ENCODE measurements at regions not wholly inside any gene's neighbourhood (a gene's known extent, or its start where the extent isn't known, plus 50 kb on each side); places are given as distances from the start of the nearest gene placed in this dataset.

- TF ChIP-seq NRF1 (conservative IDR thresholded peaks at IDR 0.05 in 1 of 2, IDR thresholded peaks at IDR 0.05 in 1 of 2) (no peak), BDP1 (IDR thresholded peaks at IDR 0.05; ENCODE audit: insufficient read depth, insufficient read length) (no peak), ZNF174 (CRISPR knock-in tag; IDR thresholded peaks at IDR 0.05) (no peak), MYC (IDR thresholded peaks at IDR 0.05; ENCODE audit: low read depth, low read length) (no peak), MYC (CRISPR knock-in tag; IDR thresholded peaks at IDR 0.05; ENCODE audit: borderline replicate concordance, low read depth) (no peak)
- TF ChIP-seq, protein P1, sequence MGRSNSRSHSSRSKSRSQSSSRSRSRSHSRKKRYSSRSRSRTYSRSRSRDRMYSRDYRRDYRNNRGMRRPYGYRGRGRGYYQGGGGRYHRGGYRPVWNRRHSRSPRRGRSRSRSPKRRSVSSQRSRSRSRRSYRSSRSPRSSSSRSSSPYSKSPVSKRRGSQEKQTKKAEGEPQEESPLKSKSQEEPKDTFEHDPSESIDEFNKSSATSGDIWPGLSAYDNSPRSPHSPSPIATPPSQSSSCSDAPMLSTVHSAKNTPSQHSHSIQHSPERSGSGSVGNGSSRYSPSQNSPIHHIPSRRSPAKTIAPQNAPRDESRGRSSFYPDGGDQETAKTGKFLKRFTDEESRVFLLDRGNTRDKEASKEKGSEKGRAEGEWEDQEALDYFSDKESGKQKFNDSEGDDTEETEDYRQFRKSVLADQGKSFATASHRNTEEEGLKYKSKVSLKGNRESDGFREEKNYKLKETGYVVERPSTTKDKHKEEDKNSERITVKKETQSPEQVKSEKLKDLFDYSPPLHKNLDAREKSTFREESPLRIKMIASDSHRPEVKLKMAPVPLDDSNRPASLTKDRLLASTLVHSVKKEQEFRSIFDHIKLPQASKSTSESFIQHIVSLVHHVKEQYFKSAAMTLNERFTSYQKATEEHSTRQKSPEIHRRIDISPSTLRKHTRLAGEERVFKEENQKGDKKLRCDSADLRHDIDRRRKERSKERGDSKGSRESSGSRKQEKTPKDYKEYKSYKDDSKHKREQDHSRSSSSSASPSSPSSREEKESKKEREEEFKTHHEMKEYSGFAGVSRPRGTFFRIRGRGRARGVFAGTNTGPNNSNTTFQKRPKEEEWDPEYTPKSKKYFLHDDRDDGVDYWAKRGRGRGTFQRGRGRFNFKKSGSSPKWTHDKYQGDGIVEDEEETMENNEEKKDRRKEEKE (IDR thresholded peaks at IDR 0.05; ENCODE audit: borderline replicate concordance in 1 of 2, control insufficient read depth in 1 of 2, low read depth in 2 of 2, low read length in 1 of 2): no peak
Measured at GRCh38 chr14:89480278-89480677, 63.2 kb upstream of the FOXN3 start (continued).

GRCh38 chr14:89479802-89480201 is 62.8 kb upstream of the FOXN3 start:
- H2AFZ ChIP-seq (ENCODE audit: low read depth, low read length): no peak overlapping the region
- WGBS (ENCODE audit: insufficient coverage, low coverage, missing lambda C conversion rate): 12% methylated on average over 4 of the region's 6 CpGs
- in situ Hi-C loops (cut with MboI) (no loop called here), intact Hi-C loops (cut with micrococcal nuclease) (no loop called here)
- H3K4me2 ChIP-seq (ENCODE audit: insufficient read depth, low read length): no peak overlapping the region
- no peak overlapping the region for H3K27ac ChIP-seq (ENCODE audit: extremely low read depth, low read depth, low read length)
- no peaks in the 10 kb centered on the region for H3K9me1 ChIP-seq (ENCODE audit: control insufficient read depth, insufficient read depth, low read length)
- no peak for DNase-seq (ENCODE audit: extremely low read depth in 1 of 4, low spot score in 3 of 4)
- H3K9ac ChIP-seq (ENCODE audit: insufficient read depth in 1 of 2, low read depth in 2 of 2, low read length in 2 of 2): no peak overlapping the region
- FAIRE-seq: no peak
- H3K36me3 ChIP-seq (ENCODE audit: control insufficient read depth, insufficient read depth, low read length): no peaks in the 10 kb centered on the region
- BruUV-seq (replicated peaks): no TSS peak
- H3K9me3 ChIP-seq (replicated peaks; ENCODE audit: control insufficient read depth, insufficient read depth, low read depth, low read length): no peaks in the 10 kb centered on the region
- ChIA-PET POLR2A (interaction anchor here (0.9 kb wide), 1 partner anchor 10 kb away, joined by 3 read pairs; no protein-coding TSS in a partner anchor), CTCF (ENCODE audit: low intra/inter-chr PET ratio) (no interaction called here)
- no peaks in the 10 kb centered on the region for H3K79me2 ChIP-seq (ENCODE audit: control insufficient read depth, insufficient read depth, low read length)
- H3K4me3 ChIP-seq: no peak overlapping the region
- no peaks in the 10 kb centered on the region for H4K20me1 ChIP-seq (replicated peaks; ENCODE audit: control insufficient read depth, insufficient read depth, low read length)
- no peaks in the 10 kb centered on the region for H3K27me3 ChIP-seq (ENCODE audit: control insufficient read depth in 2 of 2, insufficient read depth in 2 of 2, low read length in 2 of 2)
- no peak for ATAC-seq
- TF ChIP-seq ETS2 (tag; IDR thresholded peaks at IDR 0.05; ENCODE audit: borderline replicate concordance, poor library complexity, severe bottlenecking) (no peak), SMC3 (conservative IDR thresholded peaks at IDR 0.05; ENCODE audit: insufficient read depth, low read depth, low read length) (no peak), RAD51 (IDR thresholded peaks at IDR 0.05; ENCODE audit: borderline replicate concordance, low read depth) (no peak), E2F3 (CRISPR knock-in tag; IDR thresholded peaks at IDR 0.05) (no peak), TBP (optimal IDR thresholded peaks at IDR 0.05; ENCODE audit: low read depth, low read length) (no peak), CXXC5 (CRISPR knock-in tag; IDR thresholded peaks at IDR 0.05) (no peak), SIRT6 (IDR thresholded peaks at IDR 0.05; ENCODE audit: low read depth, low read length) (no peak), KLF10 (CRISPR knock-in tag; IDR thresholded peaks at IDR 0.05) (no peak)
- TF ChIP-seq, protein P2, sequence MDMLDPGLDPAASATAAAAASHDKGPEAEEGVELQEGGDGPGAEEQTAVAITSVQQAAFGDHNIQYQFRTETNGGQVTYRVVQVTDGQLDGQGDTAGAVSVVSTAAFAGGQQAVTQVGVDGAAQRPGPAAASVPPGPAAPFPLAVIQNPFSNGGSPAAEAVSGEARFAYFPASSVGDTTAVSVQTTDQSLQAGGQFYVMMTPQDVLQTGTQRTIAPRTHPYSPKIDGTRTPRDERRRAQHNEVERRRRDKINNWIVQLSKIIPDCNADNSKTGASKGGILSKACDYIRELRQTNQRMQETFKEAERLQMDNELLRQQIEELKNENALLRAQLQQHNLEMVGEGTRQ (CRISPR knock-in tag; IDR thresholded peaks at IDR 0.05): no peak
- TF ChIP-seq, protein P3, sequence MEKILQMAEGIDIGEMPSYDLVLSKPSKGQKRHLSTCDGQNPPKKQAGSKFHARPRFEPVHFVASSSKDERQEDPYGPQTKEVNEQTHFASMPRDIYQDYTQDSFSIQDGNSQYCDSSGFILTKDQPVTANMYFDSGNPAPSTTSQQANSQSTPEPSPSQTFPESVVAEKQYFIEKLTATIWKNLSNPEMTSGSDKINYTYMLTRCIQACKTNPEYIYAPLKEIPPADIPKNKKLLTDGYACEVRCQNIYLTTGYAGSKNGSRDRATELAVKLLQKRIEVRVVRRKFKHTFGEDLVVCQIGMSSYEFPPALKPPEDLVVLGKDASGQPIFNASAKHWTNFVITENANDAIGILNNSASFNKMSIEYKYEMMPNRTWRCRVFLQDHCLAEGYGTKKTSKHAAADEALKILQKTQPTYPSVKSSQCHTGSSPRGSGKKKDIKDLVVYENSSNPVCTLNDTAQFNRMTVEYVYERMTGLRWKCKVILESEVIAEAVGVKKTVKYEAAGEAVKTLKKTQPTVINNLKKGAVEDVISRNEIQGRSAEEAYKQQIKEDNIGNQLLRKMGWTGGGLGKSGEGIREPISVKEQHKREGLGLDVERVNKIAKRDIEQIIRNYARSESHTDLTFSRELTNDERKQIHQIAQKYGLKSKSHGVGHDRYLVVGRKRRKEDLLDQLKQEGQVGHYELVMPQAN (IDR thresholded peaks at IDR 0.05; ENCODE audit: borderline replicate concordance): no peak
- peaks cover 0 to 7% of the 10 kb centered on the region in 2 experiments; a peak in 2 of 5 replicates for H3K4me1 ChIP-seq (replicated peaks in 1 of 2; ENCODE audit: control insufficient read depth in 2 of 2, insufficient read depth in 2 of 2, low read length in 2 of 2)
